ENCODE measurements at regions not wholly inside any gene's neighbourhood (a gene's known extent, or its start where the extent isn't known, plus 50 kb on each side); places are given as distances from the start of the nearest gene placed in this dataset.
"Not testable (repeated sequence)": the region's sequence is repeated elsewhere in the genome, so short reads cannot be mapped to it uniquely, and the experiment has no call there.

- DNase-seq (ENCODE audit: low read depth in 3 of 3): no peak
Measured at GRCh38 chr12:13562915-13563742, 366.6 kb downstream of the EMP1 start.

DNA sequence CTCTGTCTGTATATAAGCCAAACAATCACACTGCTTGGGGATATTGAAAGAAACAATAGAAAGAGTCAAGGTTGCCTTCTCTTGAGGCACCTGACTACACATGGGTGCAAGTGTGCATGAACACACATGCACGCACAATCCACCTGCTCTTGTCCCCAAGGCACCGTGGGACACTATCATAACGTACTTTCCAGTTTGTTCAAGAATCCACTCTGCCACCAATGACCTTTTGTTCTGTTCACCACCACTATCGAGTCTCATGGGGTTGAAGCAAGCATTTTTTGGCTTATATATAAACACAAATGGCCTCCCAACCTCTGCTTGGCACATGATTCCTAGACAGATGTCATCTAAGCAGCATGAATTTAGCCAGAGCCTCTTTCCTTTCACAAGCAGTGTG lies 365.4 kb downstream of the EMP1 start:
- no peak for DNase-seq (ENCODE audit: low read depth in 3 of 3)

DNA sequence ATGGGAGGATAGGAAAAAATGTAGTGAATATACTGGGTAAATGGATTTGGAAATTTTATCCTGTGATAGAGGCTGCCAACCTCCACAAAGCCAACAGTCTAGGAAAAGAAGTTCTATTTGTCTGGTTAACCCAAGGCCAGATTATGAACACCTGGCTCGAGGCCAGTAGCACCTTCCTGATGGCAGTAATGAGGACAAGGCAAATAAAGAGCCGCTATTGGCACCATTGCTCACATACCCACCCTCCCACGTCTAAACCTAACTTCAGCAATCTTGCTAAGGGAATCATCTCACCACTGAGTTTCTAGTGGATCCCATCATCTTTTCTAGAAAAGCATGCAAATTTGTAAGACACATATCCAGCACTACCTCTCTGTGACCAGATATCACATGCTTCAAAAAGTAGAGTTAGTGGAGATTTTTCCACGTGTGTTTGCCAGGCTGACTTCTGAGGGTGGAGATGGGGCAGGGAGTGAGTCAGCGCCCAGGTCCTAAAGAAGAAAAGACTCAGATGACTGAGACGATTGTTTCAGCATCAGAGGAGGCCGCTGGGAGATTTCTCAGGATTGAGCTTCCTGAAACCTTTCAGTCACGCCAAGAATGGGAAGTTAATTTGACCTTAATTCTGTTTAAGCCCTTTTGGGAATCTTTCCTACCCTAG lies 362.9 kb downstream of the EMP1 start:
- no peak for DNase-seq (ENCODE audit: low read depth in 3 of 3)

- no peak for DNase-seq (ENCODE audit: low read depth in 3 of 3)
Measured at GRCh38 chr12:13552830-13553229, 356.3 kb downstream of the EMP1 start.

GRCh38 chr12:13547283-13547682 lies 350.8 kb downstream of the EMP1 start:
- no peak for DNase-seq (ENCODE audit: low read depth in 3 of 3)

DNA sequence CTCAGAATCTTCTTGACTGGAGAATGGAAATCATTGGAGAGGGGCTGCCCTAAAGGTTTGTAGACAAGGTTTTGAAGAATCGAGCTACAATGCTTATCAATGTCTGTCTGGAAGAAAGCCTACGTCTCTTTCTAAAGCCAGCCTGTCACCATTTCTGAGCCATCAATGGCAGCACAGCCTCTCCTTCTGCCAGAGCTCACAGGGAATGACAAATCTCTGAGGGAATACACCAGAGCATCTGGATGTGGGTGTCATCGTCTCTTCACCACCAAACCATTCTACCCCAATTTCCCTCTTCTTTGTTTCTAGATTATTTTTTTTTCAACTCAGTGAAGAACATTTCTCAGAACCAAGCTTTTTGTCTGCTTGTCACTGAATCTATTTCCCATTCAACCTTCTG lies 349.7 kb downstream of the EMP1 start:
- no peak for DNase-seq (ENCODE audit: low read depth in 3 of 3)

DNA sequence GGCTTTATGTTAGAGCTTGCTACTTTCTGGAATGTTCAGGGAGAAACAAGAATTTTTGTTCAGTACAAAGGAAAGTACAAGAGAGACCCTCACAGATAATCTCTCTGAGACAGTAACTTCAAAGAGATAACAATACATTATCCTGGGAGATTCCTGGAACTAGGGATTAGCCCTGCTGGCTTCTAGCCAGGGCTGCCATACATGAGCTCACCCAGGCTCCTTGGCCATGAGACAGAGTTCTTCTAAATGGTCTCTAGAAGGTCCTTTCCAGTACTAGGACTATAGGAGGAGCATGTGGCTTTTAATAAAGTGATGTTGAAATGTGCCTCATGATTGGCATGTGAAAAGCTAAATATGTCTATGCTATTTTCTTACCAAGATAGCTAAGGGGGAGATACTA lies 342.5 kb downstream of the EMP1 start:
- DNase-seq (ENCODE audit: low read depth in 3 of 3): no peak

DNA sequence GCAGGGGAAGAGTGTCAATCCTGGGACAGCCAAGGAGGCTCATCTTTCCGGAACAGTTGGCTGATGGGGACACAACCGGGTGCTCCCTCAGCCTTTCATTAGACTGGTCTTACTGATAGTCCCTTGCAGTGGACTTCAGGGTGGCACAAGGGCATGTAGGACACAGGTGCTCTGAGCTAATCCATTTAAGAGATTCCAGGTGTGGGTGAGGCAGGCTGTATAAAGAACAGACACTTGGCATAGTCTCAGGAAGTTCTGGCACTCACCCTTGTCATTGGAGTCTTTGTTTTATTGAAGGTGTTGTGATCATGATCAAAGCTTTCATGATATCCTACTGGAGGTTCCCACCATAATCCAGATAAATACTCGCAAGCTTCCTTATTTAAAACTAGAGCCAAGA lies 341.6 kb downstream of the EMP1 start:
- DNase-seq (ENCODE audit: low read depth in 3 of 3): no peak

DNA sequence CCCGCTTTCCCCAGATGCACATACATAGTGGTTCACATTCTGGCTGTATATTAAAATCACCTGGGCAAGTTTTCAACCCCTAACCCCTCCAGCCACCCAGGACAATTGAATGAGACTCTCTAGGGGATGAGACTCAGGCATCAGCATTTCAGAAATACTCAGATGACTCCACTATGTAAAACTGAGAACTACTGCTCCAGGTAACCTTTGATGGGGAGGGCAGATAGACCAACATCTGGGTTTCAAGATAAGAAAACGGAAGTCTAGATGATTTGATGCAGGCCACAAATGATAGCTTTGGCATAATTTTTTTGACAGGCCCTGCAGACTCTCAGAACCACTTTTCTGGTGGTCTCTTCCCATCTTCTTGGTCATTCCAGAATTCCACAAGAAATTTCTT lies 341.1 kb downstream of the EMP1 start:
- no peak for DNase-seq (ENCODE audit: low read depth in 3 of 3)

GRCh38 chr12:13536219-13536910 lies 339.8 kb downstream of the EMP1 start:
- DNase-seq (ENCODE audit: low read depth in 3 of 3): no peak

DNA sequence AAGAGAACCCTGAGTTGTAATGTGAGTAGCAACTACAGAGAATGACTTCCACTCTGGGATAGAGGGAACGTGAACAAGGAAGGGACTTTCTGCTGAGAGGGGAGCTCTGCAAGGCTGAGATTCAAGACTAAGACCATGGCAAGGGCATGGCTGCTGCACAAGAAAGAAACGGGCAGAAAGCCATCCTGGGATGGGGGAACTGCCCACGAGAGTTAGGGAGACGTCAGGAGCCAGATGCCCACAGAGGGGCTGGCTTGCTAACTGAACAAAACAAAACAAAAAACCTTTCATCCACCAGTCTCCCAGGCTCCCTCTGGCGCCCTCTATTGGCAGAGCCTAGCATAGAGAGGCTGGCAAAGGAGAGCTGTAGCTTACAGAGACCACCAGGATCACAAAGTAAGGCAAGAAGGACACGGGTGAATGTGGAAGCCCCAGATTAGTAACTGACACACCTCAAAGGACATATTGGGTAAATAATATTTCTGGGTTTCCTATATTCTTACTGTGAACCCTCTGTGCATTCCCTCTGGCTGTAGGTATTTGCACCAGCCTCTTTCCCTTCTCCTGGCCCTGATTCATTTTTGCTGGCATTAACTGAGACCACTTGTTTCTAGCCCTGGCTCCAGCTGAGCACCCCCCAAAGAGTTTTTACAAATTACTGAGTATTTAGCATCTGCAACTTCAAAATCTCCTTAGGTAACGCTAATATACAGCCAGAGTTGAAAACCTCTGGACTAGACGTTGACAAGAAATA lies 338.3 kb downstream of the EMP1 start:
- peak in 1 of 3 experiments; percentile 0 for DNase-seq (ENCODE audit: low read depth in 3 of 3)

DNA sequence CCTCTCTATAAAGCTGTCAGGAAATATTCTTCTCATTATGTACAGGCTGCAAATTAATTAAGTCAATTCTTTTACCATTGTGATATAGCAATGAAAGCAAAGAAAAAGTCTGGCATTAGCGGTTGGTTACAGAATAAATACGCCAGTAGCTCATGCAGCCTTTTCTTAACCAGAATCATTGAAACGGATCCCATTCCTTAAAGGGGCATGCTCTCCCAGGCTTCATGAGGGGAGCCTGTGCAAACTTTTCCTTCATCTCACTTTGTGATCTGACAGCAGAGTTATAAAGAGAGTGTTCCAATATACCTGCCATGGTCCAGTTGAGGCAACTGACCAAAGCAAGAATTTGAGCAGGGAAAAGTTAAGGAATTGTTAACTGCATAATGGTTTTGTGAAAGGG lies 337.7 kb downstream of the EMP1 start:
- no peak for DNase-seq (ENCODE audit: low read depth in 3 of 3)

DNA sequence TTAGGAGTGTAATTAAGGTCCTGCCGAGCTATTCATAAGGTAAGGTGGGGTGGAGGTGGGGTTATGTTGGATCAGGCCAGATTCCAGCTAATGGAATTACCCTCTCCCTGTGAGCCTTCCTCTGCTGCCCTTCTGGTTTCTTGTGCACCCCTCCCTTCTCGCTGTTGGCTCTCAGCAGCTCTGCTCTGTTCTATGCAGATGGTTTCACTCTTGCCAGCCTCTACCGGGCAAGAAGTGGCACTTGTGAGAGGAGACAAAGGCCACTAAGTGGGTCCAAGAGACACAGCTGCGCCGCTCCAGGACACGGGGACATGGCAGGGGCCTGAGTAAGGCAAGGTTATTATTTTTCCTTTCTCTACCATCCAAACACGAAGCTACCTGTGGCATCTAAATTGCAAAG lies 334.4 kb downstream of the EMP1 start:
- DNase-seq (ENCODE audit: low read depth in 3 of 3): no peak

DNA sequence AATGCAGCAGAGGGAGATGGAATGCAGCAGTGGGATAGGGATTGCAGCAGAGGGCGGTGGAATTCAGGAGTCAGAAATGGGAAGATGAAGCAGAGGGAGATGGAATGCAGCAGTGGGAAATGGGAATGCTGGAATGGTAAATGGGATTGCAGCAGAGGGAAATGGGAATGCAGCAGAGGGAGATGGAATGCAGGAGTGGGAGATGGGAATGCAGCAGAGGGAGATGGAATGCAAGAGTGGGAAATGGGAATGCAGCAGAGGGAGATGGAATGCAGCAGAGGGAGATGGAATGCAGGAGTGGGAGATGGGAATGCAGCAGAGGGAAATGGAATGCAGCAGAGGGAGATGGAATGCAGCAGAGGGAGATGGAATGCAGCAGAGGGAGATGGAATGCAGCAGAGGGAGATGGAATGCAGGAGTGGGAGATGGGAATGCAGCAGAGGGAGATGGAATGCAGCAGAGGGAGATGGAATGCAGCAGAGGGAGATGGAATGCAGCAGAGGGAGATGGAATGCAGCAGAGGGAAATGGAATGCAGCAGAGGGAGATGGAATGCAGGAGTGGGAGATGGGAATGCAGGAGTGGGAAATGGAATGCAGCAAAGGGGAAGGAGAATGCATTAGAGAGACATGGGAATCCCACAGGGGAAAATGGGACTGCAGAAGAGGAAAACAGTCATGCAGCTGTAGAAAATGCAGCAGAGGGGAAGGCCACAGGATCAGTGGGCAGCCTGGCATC lies 329.8 kb downstream of the EMP1 start:
- not testable (repeated sequence) for DNase-seq (ENCODE audit: low read depth in 3 of 3)

GRCh38 chr12:13523536-13524307 lies 327.2 kb downstream of the EMP1 start:
- DNase-seq (ENCODE audit: low read depth in 3 of 3): no peak

DNA sequence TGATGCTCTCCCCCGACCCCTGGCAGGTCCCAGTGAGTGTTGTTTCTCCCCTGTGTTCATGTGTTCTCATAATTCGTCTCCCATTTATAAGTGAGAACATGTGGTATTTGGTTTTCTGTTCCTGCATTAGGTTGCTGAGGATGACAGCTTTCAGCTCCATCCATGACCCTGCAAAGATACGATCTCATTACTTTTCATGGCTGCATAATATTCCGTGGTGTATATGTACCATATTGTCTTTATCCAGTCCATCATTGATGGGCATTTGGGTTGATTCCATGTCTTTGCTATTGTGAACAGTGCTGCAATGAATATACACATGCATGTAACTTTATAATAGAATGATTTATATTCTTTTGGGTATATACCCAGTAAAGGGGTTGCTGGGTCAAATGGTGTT lies 321.5 kb downstream of the EMP1 start:
- DNase-seq (ENCODE audit: low read depth in 3 of 3): not testable (repeated sequence)

GRCh38 chr12:13509740-13510139 lies 313.2 kb downstream of the EMP1 start:
- DNase-seq (ENCODE audit: low read depth in 3 of 3): no peak

DNA sequence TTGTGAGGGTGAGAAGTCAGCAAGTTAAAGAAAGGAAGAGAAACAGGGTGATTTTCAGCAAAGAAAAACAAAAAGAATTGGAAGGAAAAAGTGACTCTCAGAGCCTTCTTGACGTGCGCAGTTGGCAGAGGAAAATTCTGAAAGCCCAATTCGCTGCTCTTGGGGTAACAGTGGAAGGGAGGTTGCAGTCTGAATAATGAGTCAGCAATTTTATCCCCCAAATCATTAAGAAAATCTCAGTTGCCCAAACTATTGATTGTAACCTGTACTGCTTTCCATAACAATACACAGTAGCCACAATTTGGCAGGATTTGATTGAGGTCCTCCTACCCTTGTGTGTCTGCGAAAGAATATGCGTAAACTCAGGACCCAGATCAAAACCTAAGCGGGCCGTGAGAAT lies 309.1 kb downstream of the EMP1 start:
- DNase-seq (ENCODE audit: low read depth in 3 of 3): no peak

- DNase-seq (ENCODE audit: low read depth in 3 of 3): no peak
Measured at GRCh38 chr12:13505224-13505623, 308.7 kb downstream of the EMP1 start.

DNA sequence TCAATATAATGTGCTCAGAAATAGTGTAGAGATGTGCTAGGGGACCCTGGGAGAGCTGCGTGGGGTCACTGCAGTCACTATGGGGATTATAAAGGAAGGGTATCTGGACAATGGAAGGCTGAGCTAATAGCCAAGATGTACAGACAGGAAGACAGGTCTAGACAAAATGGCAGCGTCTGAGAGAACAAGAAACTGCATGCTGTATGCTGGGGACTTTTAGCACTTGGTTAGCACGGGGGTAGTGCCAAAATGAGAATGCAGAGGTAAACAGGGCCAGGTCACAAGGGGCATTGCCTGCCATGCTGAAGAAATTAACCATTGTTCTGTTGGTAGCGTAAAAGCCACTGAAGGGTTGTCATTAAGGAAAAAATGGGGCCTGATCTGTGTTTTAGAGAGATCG lies 308.2 kb downstream of the EMP1 start:
- DNase-seq (ENCODE audit: low read depth in 3 of 3): no peak

DNA sequence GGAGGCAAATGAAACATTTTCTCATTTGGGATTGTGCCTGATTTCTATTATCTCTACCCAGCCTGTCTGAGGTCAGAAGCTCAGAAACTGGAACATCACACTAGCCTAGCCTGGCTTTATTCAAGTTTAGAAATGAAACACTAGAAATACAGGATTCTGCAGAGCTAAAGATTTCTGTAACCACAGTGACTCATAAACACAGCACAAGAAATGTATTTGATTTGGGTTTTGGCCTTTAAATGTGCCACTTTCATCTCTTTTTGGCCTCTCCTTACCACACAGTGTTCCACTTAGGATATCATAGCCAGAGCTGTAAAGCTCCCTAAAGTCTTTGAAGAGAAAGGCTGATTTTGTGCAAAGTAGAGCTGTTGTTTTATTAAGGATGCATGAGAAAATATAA lies 307.5 kb downstream of the EMP1 start:
- no peak for DNase-seq (ENCODE audit: low read depth in 3 of 3)

Measured in stimulated activated CD4-positive, alpha-beta T cell treated with anti-CD3 and anti-CD28 coated beads, TNF-alpha, amount 100 ng/mL, for 4 hours (primary cell).